ENCODE measurements at regions not wholly inside any gene's neighbourhood (a gene's known extent, or its start where the extent isn't known, plus 50 kb on each side); places are given as distances from the start of the nearest gene placed in this dataset.

GRCh38 chr10:130382031-130382430, 245.8 kb downstream of the GLRX3 start:
- Histone ChIP-seq H3K36me3 (ENCODE audit: control insufficient read depth in 2 of 3, insufficient read depth in 3 of 3, low read length in 3 of 3) (no peaks in the 10 kb centered on the region), H3K9me3 (ENCODE audit: control insufficient read depth in 2 of 3, insufficient read depth in 1 of 3, low read length in 3 of 3) (no peaks in the 10 kb centered on the region), H3K4me3 (ENCODE audit: low read length in 3 of 3) (no peak overlapping the region), H3K27me3 (ENCODE audit: control insufficient read depth, insufficient read depth, low read length) (no peaks in the 10 kb centered on the region), H3K9ac (ENCODE audit: low read length in 3 of 3) (no peak overlapping the region), H3K4me1 (ENCODE audit: control insufficient read depth in 2 of 3, insufficient read depth in 2 of 3, low read depth in 1 of 3, low read length in 3 of 3) (no peaks in the 10 kb centered on the region), H3K27ac (ENCODE audit: low read depth in 2 of 2, low read length in 2 of 2) (no peak overlapping the region)
- no peak for DNase-seq
- TF ChIP-seq CTCF (IDR thresholded peaks at IDR 0.05; ENCODE audit: borderline replicate concordance, extremely low read depth, insufficient read depth) = no peak
- intact Hi-C loops (cut with DNase I) = no loop called here
- FAIRE-seq = no peak

- Histone ChIP-seq H3K36me3 (ENCODE audit: control insufficient read depth in 2 of 3, insufficient read depth in 3 of 3, low read length in 3 of 3) (no peaks in the 10 kb centered on the region), H3K27ac (ENCODE audit: low read depth in 2 of 2, low read length in 2 of 2) (no peak overlapping the region), H3K9me3 (ENCODE audit: control insufficient read depth in 2 of 3, insufficient read depth in 1 of 3, low read length in 3 of 3) (peaks cover 0 to 5% (median 0%) of the 10 kb centered on the region in 3 donors), H3K4me1 (ENCODE audit: control insufficient read depth in 2 of 3, insufficient read depth in 2 of 3, low read depth in 1 of 3, low read length in 3 of 3) (no peaks in the 10 kb centered on the region), H3K9ac (ENCODE audit: low read length in 3 of 3) (no peak overlapping the region), H3K4me3 (ENCODE audit: low read length in 3 of 3) (no peak overlapping the region), H3K27me3 (ENCODE audit: control insufficient read depth, insufficient read depth, low read length) (no peaks in the 10 kb centered on the region)
- intact Hi-C loops (cut with DNase I) = no loop called here
- no peak for TF ChIP-seq CTCF (IDR thresholded peaks at IDR 0.05; ENCODE audit: borderline replicate concordance, extremely low read depth, insufficient read depth)
- DNase-seq = peak in 1 of 5 donors; percentile 9
- no peak for FAIRE-seq
Measured at GRCh38 chr10:130387936-130388580, 251.9 kb downstream of the GLRX3 start.

- no peak overlapping the region for H3K4me3 ChIP-seq (ENCODE audit: low read length in 3 of 3)
- FAIRE-seq (no peak), DNase-seq (peak in 1 of 5 donors; percentile 13)
- H3K9ac ChIP-seq (ENCODE audit: low read length in 3 of 3) = no peak overlapping the region
- TF ChIP-seq CTCF (IDR thresholded peaks at IDR 0.05; ENCODE audit: borderline replicate concordance, extremely low read depth, insufficient read depth) = no peak
- intact Hi-C loops (cut with DNase I) = no loop called here
- no peaks in the 10 kb centered on the region for H3K4me1 ChIP-seq (ENCODE audit: control insufficient read depth in 2 of 3, insufficient read depth in 2 of 3, low read depth in 1 of 3, low read length in 3 of 3)
- no peaks in the 10 kb centered on the region for H3K27me3 ChIP-seq (ENCODE audit: control insufficient read depth, insufficient read depth, low read length)
- no peak overlapping the region for H3K27ac ChIP-seq (ENCODE audit: low read depth in 2 of 2, low read length in 2 of 2)
- H3K36me3 ChIP-seq (ENCODE audit: control insufficient read depth in 2 of 3, insufficient read depth in 3 of 3, low read length in 3 of 3) = no peaks in the 10 kb centered on the region
- H3K9me3 ChIP-seq (ENCODE audit: control insufficient read depth in 2 of 3, insufficient read depth in 1 of 3, low read length in 3 of 3) = peaks cover 0 to 9% (median 0%) of the 10 kb centered on the region in 3 donors
Measured at GRCh38 chr10:130388746-130389145, 252.6 kb downstream of the GLRX3 start.

GRCh38 chr10:130389906-130390305, 253.7 kb downstream of the GLRX3 start:
- TF ChIP-seq CTCF (IDR thresholded peaks at IDR 0.05; ENCODE audit: borderline replicate concordance, extremely low read depth, insufficient read depth) = no peak
- FAIRE-seq = no peak
- intact Hi-C loops (cut with DNase I) = no loop called here

More at GRCh38 chr10:130389906-130390305, 253.7 kb downstream of the GLRX3 start:
- H3K9ac ChIP-seq (ENCODE audit: low read length in 3 of 3) = no peak overlapping the region
- H3K36me3 ChIP-seq (ENCODE audit: control insufficient read depth in 2 of 3, insufficient read depth in 3 of 3, low read length in 3 of 3) = no peaks in the 10 kb centered on the region
- no peak overlapping the region for H3K27ac ChIP-seq (ENCODE audit: low read depth in 2 of 2, low read length in 2 of 2)
- peaks cover 0 to 9% (median 2%) of the 10 kb centered on the region in 3 donors for H3K9me3 ChIP-seq (ENCODE audit: control insufficient read depth in 2 of 3, insufficient read depth in 1 of 3, low read length in 3 of 3)
- no peaks in the 10 kb centered on the region for H3K27me3 ChIP-seq (ENCODE audit: control insufficient read depth, insufficient read depth, low read length)
- no peak overlapping the region for H3K4me3 ChIP-seq (ENCODE audit: low read length in 3 of 3)
- H3K4me1 ChIP-seq (ENCODE audit: control insufficient read depth in 2 of 3, insufficient read depth in 2 of 3, low read depth in 1 of 3, low read length in 3 of 3) = no peaks in the 10 kb centered on the region
- peak in 1 of 5 donors; percentile 8 for DNase-seq
